Endodermal cell (in vitro differentiated cells): ENCODE measurements at regions not wholly inside any gene's neighbourhood (a gene's known extent, or its start where the extent isn't known, plus 50 kb on each side); places are given as distances from the start of the nearest gene placed in this dataset.
A peak's percentile ranks its signal among the peaks of the same experiment; 100 is the strongest.

Source experiments
- DNase-seq: peaks from one replicate; pipeline ENCODE4 v3.0.0-alpha.2; 2017
- H3K27ac ChIP-seq: 2 replicates; pipeline ENCODE4 v1.5.1; 2013; ENCODE audit warnings: mild to moderate bottlenecking, low read depth, low read length, moderate library complexity
- H3K27me3 ChIP-seq: 2 replicates; pipeline ENCODE4 v1.6.1; 2013; ENCODE audit warnings: mild to moderate bottlenecking, low read length, moderate library complexity; ENCODE audit not compliant: insufficient read depth, control insufficient read depth, poor library complexity, severe bottlenecking
- H3K36me3 ChIP-seq: 2 replicates; pipeline ENCODE4 v1.7.0; 2013; ENCODE audit warnings: mild to moderate bottlenecking, low read length, moderate library complexity; ENCODE audit not compliant: control insufficient read depth, insufficient read depth
- H3K4me1 ChIP-seq: one replicate; pipeline ENCODE4 v1.7.0; 2013; ENCODE audit warnings: low read length; ENCODE audit not compliant: control insufficient read depth, insufficient read depth
- H3K4me3 ChIP-seq: 2 replicates; pipeline ENCODE4 v1.5.1; 2013; ENCODE audit warnings: mild to moderate bottlenecking, low read length, moderate library complexity
- H3K9ac ChIP-seq: 2 replicates; pipeline ENCODE4 v1.6.1; 2013; ENCODE audit warnings: mild to moderate bottlenecking, low read length, moderate library complexity; ENCODE audit not compliant: poor library complexity, severe bottlenecking; ENCODE audit errors: extremely low read depth
- H3K9me3 ChIP-seq: 2 replicates; pipeline ENCODE4 v1.6.1; 2013; ENCODE audit warnings: mild to moderate bottlenecking, low read length, moderate library complexity; ENCODE audit not compliant: control insufficient read depth
- H3K27ac Mint-ChIP-seq: 2 replicates; pipeline ENCODE4 v1.8.0; 2020; ENCODE audit warnings: mixed read lengths
- H3K27me3 Mint-ChIP-seq: 2 replicates; pipeline ENCODE4 v1.8.0; 2021; ENCODE audit warnings: mild to moderate bottlenecking, mixed read lengths; ENCODE audit not compliant: insufficient read depth
- H3K36me3 Mint-ChIP-seq: 2 replicates; pipeline ENCODE4 v1.8.0; 2020; ENCODE audit warnings: low read depth, mixed read lengths
- H3K4me1 Mint-ChIP-seq: 2 replicates; pipeline ENCODE4 v1.8.0; 2020; ENCODE audit warnings: mixed read lengths
- H3K4me3 Mint-ChIP-seq: 2 replicates; pipeline ENCODE4 v1.8.0; 2020; ENCODE audit warnings: mild to moderate bottlenecking, moderate library complexity, mixed read lengths
- H3K9me3 Mint-ChIP-seq: 2 replicates; pipeline ENCODE4 v1.8.0; 2020; ENCODE audit warnings: mild to moderate bottlenecking, mixed read lengths
- WGBS, 2 experiments: methylation state at CpG; one replicate each; pipeline versions ENCODE4 v1.1.5 to v1.1.7; 2013; ENCODE audit warnings: missing lambda C conversion rate in 2 of 2, mixed read lengths in 1 of 2; ENCODE audit not compliant: insufficient coverage in 1 of 2, insufficient read length in 1 of 2; 5-methylcytosine and 5-hydroxymethylcytosine counted together
- TF ChIP-seq, protein P1 (sequence below): fragments of 200-600 bp; sonication (generic); conservative IDR thresholded peaks from 2 replicates; pipeline ENCODE4 v1.5.0; 2021; ENCODE audit warnings: antibody characterized with exemption, mild to moderate bottlenecking

DNA sequence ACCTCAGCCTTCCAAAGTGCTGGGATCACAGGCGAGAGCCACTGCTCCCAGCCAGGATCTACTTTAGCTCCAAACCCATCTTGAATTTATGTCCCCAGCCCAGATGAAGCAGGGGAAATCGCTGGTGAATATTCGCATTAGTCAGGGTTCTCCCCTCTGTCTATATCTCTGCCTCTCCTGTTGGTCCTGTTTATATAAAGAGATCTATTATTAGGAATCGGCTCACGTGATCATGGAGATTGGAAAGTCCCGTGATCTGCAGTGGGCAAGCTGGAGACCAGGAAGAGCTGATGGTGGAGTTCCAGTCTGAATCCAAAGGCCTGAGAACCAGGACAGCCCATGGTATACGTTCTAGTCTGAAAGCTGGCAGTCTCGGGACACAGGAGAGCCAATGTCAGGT, 382.8 kb downstream of the SEC14L1 start:
- H3K36me3 Mint-ChIP-seq = no peaks in the 10 kb centered on the region
- H3K27ac Mint-ChIP-seq = no peak overlapping the region
- H3K9me3 ChIP-seq = no peaks in the 10 kb centered on the region

DNA sequence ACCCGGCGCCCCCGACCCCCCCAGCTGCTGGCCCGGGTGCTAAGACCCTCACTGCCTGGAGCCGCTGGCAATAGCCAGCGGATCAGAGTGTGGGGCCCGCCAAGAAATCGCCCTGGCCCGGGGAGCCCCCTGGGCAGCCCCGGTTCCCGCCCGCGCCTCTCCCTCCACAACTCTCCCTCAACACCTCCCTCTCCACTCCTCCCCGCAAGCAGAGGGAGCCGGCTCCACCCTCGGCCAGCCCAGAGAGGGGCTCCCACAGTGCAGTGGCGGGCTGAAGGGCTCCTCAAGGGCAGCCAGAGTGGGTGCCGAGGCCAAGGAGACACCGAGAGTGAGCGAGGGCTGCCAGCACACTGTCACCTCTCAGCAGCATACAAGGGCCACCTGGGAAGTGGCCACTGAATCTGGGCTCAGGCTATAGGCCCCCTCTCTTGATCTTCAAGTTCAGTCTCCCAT, 385.5 kb downstream of the SEC14L1 start:
- Histone ChIP-seq H3K36me3 (no peaks in the 10 kb centered on the region), H3K27ac (no peak overlapping the region), H3K9ac (no peak overlapping the region), H3K27me3 (peaks cover 29% of the 10 kb centered on the region), H3K4me3 (no peak overlapping the region), H3K4me1 (no peaks in the 10 kb centered on the region), H3K9me3 (no peaks in the 10 kb centered on the region)
- no peak overlapping the region for H3K27ac Mint-ChIP-seq
- peaks cover 55% of the 10 kb centered on the region for H3K27me3 Mint-ChIP-seq
- no peak overlapping the region for H3K4me3 Mint-ChIP-seq
- no peak for DNase-seq
- no peaks in the 10 kb centered on the region for H3K36me3 Mint-ChIP-seq
- 96 to 98% methylated on average over 4 to 20 of the region's 20 CpGs for WGBS, 2 experiments
- TF ChIP-seq, protein P1, sequence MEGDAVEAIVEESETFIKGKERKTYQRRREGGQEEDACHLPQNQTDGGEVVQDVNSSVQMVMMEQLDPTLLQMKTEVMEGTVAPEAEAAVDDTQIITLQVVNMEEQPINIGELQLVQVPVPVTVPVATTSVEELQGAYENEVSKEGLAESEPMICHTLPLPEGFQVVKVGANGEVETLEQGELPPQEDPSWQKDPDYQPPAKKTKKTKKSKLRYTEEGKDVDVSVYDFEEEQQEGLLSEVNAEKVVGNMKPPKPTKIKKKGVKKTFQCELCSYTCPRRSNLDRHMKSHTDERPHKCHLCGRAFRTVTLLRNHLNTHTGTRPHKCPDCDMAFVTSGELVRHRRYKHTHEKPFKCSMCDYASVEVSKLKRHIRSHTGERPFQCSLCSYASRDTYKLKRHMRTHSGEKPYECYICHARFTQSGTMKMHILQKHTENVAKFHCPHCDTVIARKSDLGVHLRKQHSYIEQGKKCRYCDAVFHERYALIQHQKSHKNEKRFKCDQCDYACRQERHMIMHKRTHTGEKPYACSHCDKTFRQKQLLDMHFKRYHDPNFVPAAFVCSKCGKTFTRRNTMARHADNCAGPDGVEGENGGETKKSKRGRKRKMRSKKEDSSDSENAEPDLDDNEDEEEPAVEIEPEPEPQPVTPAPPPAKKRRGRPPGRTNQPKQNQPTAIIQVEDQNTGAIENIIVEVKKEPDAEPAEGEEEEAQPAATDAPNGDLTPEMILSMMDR = no peak
- peaks cover 8% of the 10 kb centered on the region for H3K4me1 Mint-ChIP-seq
- H3K9me3 Mint-ChIP-seq = peaks cover 20% of the 10 kb centered on the region

More for the DNA sequence above, 382.8 kb downstream of the SEC14L1 start:
- H3K9ac ChIP-seq = no peak overlapping the region
- Mint-ChIP-seq H3K4me1 (no peaks in the 10 kb centered on the region), H3K27me3 (peaks cover 43% of the 10 kb centered on the region), H3K9me3 (peaks cover 20% of the 10 kb centered on the region), H3K4me3 (no peak overlapping the region)
- peaks cover 16% of the 10 kb centered on the region for H3K27me3 ChIP-seq
- DNase-seq = no peak
- H3K27ac ChIP-seq = no peak overlapping the region
- no peaks in the 10 kb centered on the region for H3K36me3 ChIP-seq
- 85 to 94% methylated on average over 5 to 8 of the region's 8 CpGs for WGBS, 2 experiments
- TF ChIP-seq, protein P1 = no peak
- no peak overlapping the region for H3K4me3 ChIP-seq
- no peaks in the 10 kb centered on the region for H3K4me1 ChIP-seq

DNA sequence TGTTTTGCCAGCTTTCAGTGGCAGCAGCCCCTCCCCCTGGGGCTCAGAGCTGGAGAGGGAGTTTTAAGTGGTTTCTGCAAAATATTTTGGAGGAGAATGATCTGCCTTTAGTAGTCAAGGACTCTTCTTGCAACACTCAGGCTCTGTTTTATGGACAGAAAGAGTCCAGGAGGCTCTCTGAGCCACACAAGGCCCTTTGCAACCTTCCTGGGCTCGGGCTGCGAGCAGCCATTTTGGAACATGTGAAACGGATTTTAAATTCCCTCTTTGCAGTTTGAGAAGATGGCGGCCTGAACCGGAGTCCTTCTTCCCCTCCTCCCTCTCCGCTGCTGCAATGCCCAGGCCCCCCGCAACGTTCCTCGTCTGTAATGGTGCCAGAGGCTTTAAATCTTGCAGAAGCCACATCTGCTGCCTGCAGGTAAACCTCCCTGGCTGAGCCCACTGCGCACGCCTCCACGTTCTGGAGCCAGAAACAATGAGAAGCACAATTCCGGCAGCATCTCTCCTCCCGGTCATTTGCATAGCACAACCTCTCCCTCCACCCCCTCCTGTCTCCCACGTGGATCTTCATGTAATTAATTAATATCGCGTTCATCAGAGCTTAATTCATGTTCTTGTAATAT, 386.1 kb downstream of the SEC14L1 start:
- Mint-ChIP-seq H3K9me3 (peaks cover 20% of the 10 kb centered on the region), H3K27ac (no peak overlapping the region), H3K4me3 (no peak overlapping the region), H3K4me1 (peaks cover 8% of the 10 kb centered on the region), H3K36me3 (no peaks in the 10 kb centered on the region), H3K27me3 (peaks cover 57% of the 10 kb centered on the region)
- H3K27me3 ChIP-seq = peaks cover 29% of the 10 kb centered on the region
- peak; percentile 33 for DNase-seq
- H3K36me3 ChIP-seq = no peaks in the 10 kb centered on the region
- H3K9me3 ChIP-seq = no peaks in the 10 kb centered on the region
- TF ChIP-seq, protein P1 = no peak
- H3K9ac ChIP-seq = no peak overlapping the region
- no peak overlapping the region for H3K4me3 ChIP-seq
- no peaks in the 10 kb centered on the region for H3K4me1 ChIP-seq
- 92 to 96% methylated on average over 9 to 15 of the region's 17 CpGs for WGBS, 2 experiments
- H3K27ac ChIP-seq = no peak overlapping the region
